ENCODE measurements at regions not wholly inside any gene's neighbourhood (a gene's known extent, or its start where the extent isn't known, plus 50 kb on each side); places are given as distances from the start of the nearest gene placed in this dataset.

GRCh38 chr6:19382676-19383075 lies 454.5 kb upstream of the ID4 start:
- Histone ChIP-seq H4K5ac (ENCODE audit: low read depth, low read length) (no peak overlapping the region), H3K4ac (ENCODE audit: low read depth, low read length) (no peak overlapping the region), H4K8ac (ENCODE audit: low read depth in 2 of 2, low read length in 2 of 2) (no peak overlapping the region), H3K79me1 (ENCODE audit: low read depth in 1 of 2, low read length in 2 of 2) (no peaks in the 10 kb centered on the region), H2BK120ac (ENCODE audit: low read depth, low read length) (no peak overlapping the region), H3K9me1 (ENCODE audit: insufficient read depth, low read length) (no peaks in the 10 kb centered on the region), H2AK9ac (replicated peaks; ENCODE audit: low read depth, low read length, poor library complexity) (no peak overlapping the region), H3K56ac (ENCODE audit: extremely low read depth, insufficient read depth, low read length) (no peak overlapping the region), H2BK5ac (ENCODE audit: low read depth, low read length, poor library complexity, severe bottlenecking) (no peak overlapping the region), H3K18ac (ENCODE audit: low read depth, low read length) (no peak overlapping the region), H3K14ac (replicated peaks; ENCODE audit: low read depth, low read length) (no peak overlapping the region), H3K4me3 (ENCODE audit: insufficient read depth, low read depth, low read length) (no peak overlapping the region), H3K9ac (ENCODE audit: low read depth, low read length) (no peak overlapping the region), H3K4me1 (ENCODE audit: control insufficient read depth, insufficient read depth, low read length) (no peaks in the 10 kb centered on the region), H3K36me3 (ENCODE audit: control insufficient read depth, insufficient read depth, low read length) (no peaks in the 10 kb centered on the region), H2BK15ac (ENCODE audit: low read depth, low read length) (no peak overlapping the region), H3K23ac (ENCODE audit: low read depth, low read length) (no peak overlapping the region), H2BK20ac (ENCODE audit: low read depth, low read length) (no peak overlapping the region), H3K27ac (ENCODE audit: insufficient read depth, low read length) (no peak overlapping the region), H4K20me1 (ENCODE audit: insufficient read depth, low read length) (no peaks in the 10 kb centered on the region), H2AK5ac (ENCODE audit: low read depth, low read length) (no peak overlapping the region), H4K91ac (ENCODE audit: insufficient read depth, low read depth, low read length) (no peak overlapping the region), H2AFZ (replicated peaks; ENCODE audit: low read length, poor library complexity) (no peak overlapping the region), H3K4me2 (ENCODE audit: low read depth, low read length) (no peak overlapping the region), H3K27me3 (ENCODE audit: control insufficient read depth, insufficient read depth, low read length) (no peaks in the 10 kb centered on the region), H3K9me3 (ENCODE audit: control insufficient read depth, insufficient read depth, low read length) (peaks cover 3% of the 10 kb centered on the region)
- BruUV-seq (replicated peaks) = no TSS peak
- intact Hi-C loops (cut with micrococcal nuclease) (no loop called here), in situ Hi-C loops (cut with MboI; ENCODE audit: low sequenced_read_pairs) (no loop called here), dilution Hi-C loops (cut with HindIII; ENCODE audit: low sequenced_read_pairs, unreplicated experiment) (no loop called here)
- ChIA-PET CTCF (no interaction called here), POLR2A (ENCODE audit: unreplicated experiment) (no interaction called here)
- TF ChIP-seq RAD21 (IDR thresholded peaks at IDR 0.05; ENCODE audit: low read length) (no peak), CEBPB (IDR thresholded peaks at IDR 0.05; ENCODE audit: low read depth, low read length) (no peak), BHLHE40 (IDR thresholded peaks at IDR 0.05; ENCODE audit: low read depth, low read length) (no peak), MAZ (IDR thresholded peaks at IDR 0.05; ENCODE audit: borderline replicate concordance, low read depth, low read length) (no peak), CHD1 (IDR thresholded peaks at IDR 0.05; ENCODE audit: low read depth, low read length) (no peak)
- no peak for ATAC-seq (ENCODE audit: low read depth)
- no peak for DNase-seq
- 33% methylated on average over 1 of the region's 3 CpGs; no CpG with 5 or more reads in 1 of the 2 experiments for WGBS, 2 experiments (ENCODE audit: extremely low coverage in 2 of 2, insufficient read length in 1 of 2)

All from IMR-90 (cell line).